WERI-Rb-1 (cell line): ENCODE measurements at regions not wholly inside any gene's neighbourhood (a gene's known extent, or its start where the extent isn't known, plus 50 kb on each side); places are given as distances from the start of the nearest gene placed in this dataset.

Source experiments
- DNase-seq: peaks from one replicate; pipeline ENCODE4 v3.0.0-alpha.2; 2020
- H3K27ac ChIP-seq: fragments of 250-450 bp; sonication (Bioruptor Pico); 2 replicates; pipeline ENCODE4 v1.5.1; 2020; ENCODE audit warnings: mild to moderate bottlenecking, moderate library complexity
- H3K27me3 ChIP-seq: fragments of 250-450 bp; sonication (Bioruptor Pico); 2 replicates; pipeline ENCODE4 v1.5.1; 2021; ENCODE audit warnings: mild to moderate bottlenecking, low read depth, moderate library complexity; ENCODE audit not compliant: insufficient read depth, severe bottlenecking
- H3K36me3 ChIP-seq: fragments of 250-450 bp; sonication (Bioruptor Pico); 2 replicates; pipeline ENCODE4 v1.5.1; 2020; ENCODE audit warnings: mild to moderate bottlenecking, moderate library complexity
- H3K4me3 ChIP-seq: 2 replicates; pipeline ENCODE4 v1.5.1; 2011; ENCODE audit warnings: low read depth, mild to moderate bottlenecking, control low read depth, low read length
- H3K9me3 ChIP-seq: fragments of 250-450 bp; sonication (Bioruptor Pico); 2 replicates; pipeline ENCODE4 v1.5.1; 2021; ENCODE audit warnings: mild to moderate bottlenecking, moderate library complexity; ENCODE audit not compliant: severe bottlenecking
- CTCF ChIP-seq: IDR thresholded peaks from 2 replicates; pipeline ENCODE4 v1.5.1; 2011; ENCODE audit warnings: low read depth, mild to moderate bottlenecking, control low read depth, inconsistent platforms, low read length

GRCh38 chr5:2917524-2917923 lies 166.0 kb upstream of the IRX2 start:
- Histone ChIP-seq H3K4me3 (no peak overlapping the region), H3K27me3 (peaks cover 55% of the 10 kb centered on the region), H3K36me3 (no peaks in the 10 kb centered on the region), H3K9me3 (peaks cover 30% of the 10 kb centered on the region), H3K27ac (no peak overlapping the region)
- DNase-seq = no peak
- no peak for TF ChIP-seq CTCF

GRCh38 chr5:2917093-2917492 lies 165.6 kb upstream of the IRX2 start:
- Histone ChIP-seq H3K9me3 (peaks cover 29% of the 10 kb centered on the region), H3K36me3 (no peaks in the 10 kb centered on the region), H3K4me3 (no peak overlapping the region), H3K27me3 (peaks cover 58% of the 10 kb centered on the region), H3K27ac (no peak overlapping the region)
- TF ChIP-seq CTCF = no peak
- no peak for DNase-seq

GRCh38 chr5:2916076-2916682 lies 164.7 kb upstream of the IRX2 start:
- H3K27me3 ChIP-seq = peaks cover 52% of the 10 kb centered on the region
- H3K4me3 ChIP-seq = no peak overlapping the region
- no peaks in the 10 kb centered on the region for H3K36me3 ChIP-seq
- TF ChIP-seq CTCF = no peak
- H3K27ac ChIP-seq = no peak overlapping the region
- no peak for DNase-seq
- H3K9me3 ChIP-seq = peaks cover 20% of the 10 kb centered on the region

GRCh38 chr5:2914981-2915484 lies 163.6 kb upstream of the IRX2 start:
- H3K27ac ChIP-seq = no peak overlapping the region
- peaks cover 8% of the 10 kb centered on the region for H3K9me3 ChIP-seq
- TF ChIP-seq CTCF = no peak
- H3K4me3 ChIP-seq = no peak overlapping the region
- H3K27me3 ChIP-seq = peaks cover 56% of the 10 kb centered on the region
- no peak for DNase-seq
- H3K36me3 ChIP-seq = no peaks in the 10 kb centered on the region

GRCh38 chr5:2914022-2914661 lies 162.7 kb upstream of the IRX2 start:
- TF ChIP-seq CTCF = no peak
- Histone ChIP-seq H3K27ac (no peak overlapping the region), H3K9me3 (no peaks in the 10 kb centered on the region), H3K36me3 (no peaks in the 10 kb centered on the region), H3K4me3 (no peak overlapping the region), H3K27me3 (peaks cover 56% of the 10 kb centered on the region)
- no peak for DNase-seq
